VCaP (cell line): ENCODE measurements at regions not wholly inside any gene's neighbourhood (a gene's known extent, or its start where the extent isn't known, plus 50 kb on each side); places are given as distances from the start of the nearest gene placed in this dataset.

Source experiments
- H3K27ac ChIP-seq: fragments of 450-650 bp; 2 replicates; pipeline ENCODE4 v1.5.1; 2017
- TF ChIP-seq, protein P1 (sequence below): fragments of 450-650 bp; conservative IDR thresholded peaks from 2 replicates; pipeline ENCODE4 v1.5.1; 2017; ENCODE audit warnings: mild to moderate bottlenecking, moderate library complexity

DNA sequence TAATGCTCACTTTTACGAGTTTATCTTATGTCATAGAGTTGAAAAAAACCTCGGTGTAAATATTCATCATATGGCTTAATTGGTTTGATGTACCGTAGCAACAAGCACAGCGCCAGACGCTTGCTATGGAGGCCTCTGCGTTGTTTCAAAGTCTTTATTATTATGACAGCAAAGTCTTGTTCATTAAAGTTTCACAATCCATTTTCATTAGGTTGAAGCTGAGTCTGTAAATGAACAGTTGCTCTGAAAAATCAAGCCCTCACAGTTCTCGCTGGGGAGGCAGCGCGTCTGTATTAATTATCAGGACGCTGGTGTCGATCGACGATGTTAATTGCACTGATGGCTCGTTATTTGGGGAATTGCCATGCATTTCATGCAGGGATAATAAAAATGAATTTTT lies 185.6 kb downstream of the INSC start:
- no peak overlapping the region for H3K27ac ChIP-seq
- TF ChIP-seq, protein P1, sequence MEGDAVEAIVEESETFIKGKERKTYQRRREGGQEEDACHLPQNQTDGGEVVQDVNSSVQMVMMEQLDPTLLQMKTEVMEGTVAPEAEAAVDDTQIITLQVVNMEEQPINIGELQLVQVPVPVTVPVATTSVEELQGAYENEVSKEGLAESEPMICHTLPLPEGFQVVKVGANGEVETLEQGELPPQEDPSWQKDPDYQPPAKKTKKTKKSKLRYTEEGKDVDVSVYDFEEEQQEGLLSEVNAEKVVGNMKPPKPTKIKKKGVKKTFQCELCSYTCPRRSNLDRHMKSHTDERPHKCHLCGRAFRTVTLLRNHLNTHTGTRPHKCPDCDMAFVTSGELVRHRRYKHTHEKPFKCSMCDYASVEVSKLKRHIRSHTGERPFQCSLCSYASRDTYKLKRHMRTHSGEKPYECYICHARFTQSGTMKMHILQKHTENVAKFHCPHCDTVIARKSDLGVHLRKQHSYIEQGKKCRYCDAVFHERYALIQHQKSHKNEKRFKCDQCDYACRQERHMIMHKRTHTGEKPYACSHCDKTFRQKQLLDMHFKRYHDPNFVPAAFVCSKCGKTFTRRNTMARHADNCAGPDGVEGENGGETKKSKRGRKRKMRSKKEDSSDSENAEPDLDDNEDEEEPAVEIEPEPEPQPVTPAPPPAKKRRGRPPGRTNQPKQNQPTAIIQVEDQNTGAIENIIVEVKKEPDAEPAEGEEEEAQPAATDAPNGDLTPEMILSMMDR = no peak

DNA sequence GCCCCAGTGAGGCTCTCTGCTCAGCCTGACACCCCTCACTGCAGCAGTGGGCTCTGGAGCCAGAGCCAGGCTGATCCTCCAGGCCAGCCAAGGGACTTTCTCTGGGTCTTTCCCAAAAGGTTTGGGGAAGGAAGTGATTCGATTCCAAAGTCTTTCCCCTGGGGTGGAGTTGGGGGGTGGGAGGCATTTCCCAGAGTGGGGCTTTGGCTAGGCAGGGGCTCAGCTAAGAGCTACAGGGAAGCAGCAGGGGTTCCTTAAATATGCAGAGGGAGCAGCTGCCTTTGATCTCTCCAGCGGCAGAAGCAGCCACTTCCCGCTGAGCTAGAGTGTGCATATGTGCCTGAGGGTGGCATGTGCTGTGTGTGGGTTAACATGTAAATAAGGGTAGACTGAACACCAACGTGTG lies 192.9 kb downstream of the INSC start:
- no peak overlapping the region for H3K27ac ChIP-seq
- TF ChIP-seq, protein P1 = no peak

- TF ChIP-seq, protein P1 = no peak
- no peak overlapping the region for H3K27ac ChIP-seq
Observed at GRCh38 chr11:15308840-15309239, 194.1 kb downstream of the INSC start.

GRCh38 chr11:15309296-15309695 lies 194.6 kb downstream of the INSC start:
- TF ChIP-seq, protein P1 = no peak
- H3K27ac ChIP-seq = no peak overlapping the region

GRCh38 chr11:15313862-15314261 lies 199.1 kb downstream of the INSC start:
- TF ChIP-seq, protein P1 = no peak
- H3K27ac ChIP-seq = no peak overlapping the region

DNA sequence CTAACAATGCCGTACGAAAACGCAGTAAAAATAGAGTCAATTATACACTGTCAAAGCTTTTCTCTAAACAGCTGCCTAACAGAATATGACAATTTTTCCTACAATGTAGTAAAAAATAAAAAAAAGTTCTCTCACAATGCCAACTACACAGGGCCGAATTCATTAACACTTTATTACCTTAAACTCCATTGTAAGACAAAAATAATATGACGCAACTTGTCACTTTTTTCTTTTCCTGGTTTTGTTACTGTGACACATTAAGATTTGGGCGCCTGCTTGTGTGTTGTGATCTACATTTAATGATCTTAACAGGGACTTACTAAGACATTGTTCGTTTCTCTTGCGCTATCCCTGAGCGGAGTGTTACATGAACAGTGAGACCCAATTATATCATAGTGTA lies 204.1 kb downstream of the INSC start:
- TF ChIP-seq, protein P1 = no peak
- H3K27ac ChIP-seq = no peak overlapping the region

GRCh38 chr11:15326520-15326919 lies 211.8 kb downstream of the INSC start:
- no peak overlapping the region for H3K27ac ChIP-seq
- TF ChIP-seq, protein P1 = no peak

GRCh38 chr11:15327786-15328231 lies 213.1 kb downstream of the INSC start:
- peak overlapping the region; percentile 30; the same call in 1 of the 2 replicates for H3K27ac ChIP-seq
- TF ChIP-seq, protein P1 = peak; percentile 83
